ENCODE measurements at regions not wholly inside any gene's neighbourhood (a gene's known extent, or its start where the extent isn't known, plus 50 kb on each side); places are given as distances from the start of the nearest gene placed in this dataset.

DNA sequence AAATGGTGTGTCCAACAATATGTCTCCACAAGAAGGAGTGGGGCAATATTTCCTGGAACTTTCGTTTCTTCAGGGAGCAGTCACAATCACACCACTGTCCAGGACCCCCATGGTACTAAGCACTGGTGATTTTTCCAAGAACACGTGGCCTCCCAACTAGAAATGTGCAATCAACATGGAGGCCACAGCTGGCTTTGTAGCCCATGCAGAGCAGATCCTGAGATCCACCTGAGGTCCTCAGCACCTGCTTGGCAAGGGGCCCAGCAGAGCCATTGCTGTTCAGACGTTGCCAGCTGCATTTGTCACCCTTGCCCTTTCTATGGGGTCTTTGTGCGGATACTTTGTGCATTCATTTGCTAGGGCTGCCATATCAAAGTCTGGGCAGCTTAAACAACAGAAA is 334.5 kb upstream of the IRX4 start:
- TF ChIP-seq, protein P1, sequence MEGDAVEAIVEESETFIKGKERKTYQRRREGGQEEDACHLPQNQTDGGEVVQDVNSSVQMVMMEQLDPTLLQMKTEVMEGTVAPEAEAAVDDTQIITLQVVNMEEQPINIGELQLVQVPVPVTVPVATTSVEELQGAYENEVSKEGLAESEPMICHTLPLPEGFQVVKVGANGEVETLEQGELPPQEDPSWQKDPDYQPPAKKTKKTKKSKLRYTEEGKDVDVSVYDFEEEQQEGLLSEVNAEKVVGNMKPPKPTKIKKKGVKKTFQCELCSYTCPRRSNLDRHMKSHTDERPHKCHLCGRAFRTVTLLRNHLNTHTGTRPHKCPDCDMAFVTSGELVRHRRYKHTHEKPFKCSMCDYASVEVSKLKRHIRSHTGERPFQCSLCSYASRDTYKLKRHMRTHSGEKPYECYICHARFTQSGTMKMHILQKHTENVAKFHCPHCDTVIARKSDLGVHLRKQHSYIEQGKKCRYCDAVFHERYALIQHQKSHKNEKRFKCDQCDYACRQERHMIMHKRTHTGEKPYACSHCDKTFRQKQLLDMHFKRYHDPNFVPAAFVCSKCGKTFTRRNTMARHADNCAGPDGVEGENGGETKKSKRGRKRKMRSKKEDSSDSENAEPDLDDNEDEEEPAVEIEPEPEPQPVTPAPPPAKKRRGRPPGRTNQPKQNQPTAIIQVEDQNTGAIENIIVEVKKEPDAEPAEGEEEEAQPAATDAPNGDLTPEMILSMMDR (IDR thresholded peaks at IDR 0.05): no peak
- no peak for TF ChIP-seq POLR2AphosphoS5 (IDR thresholded peaks at IDR 0.05)
- TF ChIP-seq POLR2A (IDR thresholded peaks at IDR 0.05): no peak
- TF ChIP-seq EP300 (IDR thresholded peaks at IDR 0.05): no peak

All from suprapubic skin (tissue), 4 donors.